Trophoblast cell (in vitro differentiated cells and primary cell): ENCODE measurements at regions not wholly inside any gene's neighbourhood (a gene's known extent, or its start where the extent isn't known, plus 50 kb on each side); places are given as distances from the start of the nearest gene placed in this dataset.

Source experiments
- DNase-seq, 2 donors: peaks; one replicate each; pipeline ENCODE4 v3.0.0-alpha.2; 2016
- H2AFZ ChIP-seq: 2 replicates; pipeline ENCODE4 v1.6.1; 2013; ENCODE audit warnings: low read length, moderate library complexity, mild to moderate bottlenecking; ENCODE audit not compliant: insufficient read depth, poor library complexity
- H2AK5ac ChIP-seq: 2 replicates; pipeline ENCODE4 v1.6.1; 2013; ENCODE audit warnings: mild to moderate bottlenecking, low read length
- H2BK120ac ChIP-seq: 2 replicates; pipeline ENCODE4 v1.6.1; 2013; ENCODE audit warnings: low read length, mild to moderate bottlenecking, moderate library complexity; ENCODE audit not compliant: insufficient read depth, poor library complexity
- H2BK12ac ChIP-seq: 2 replicates; pipeline ENCODE4 v1.6.1; 2013; ENCODE audit warnings: mild to moderate bottlenecking, low read length, moderate library complexity
- H2BK5ac ChIP-seq: 2 replicates; pipeline ENCODE4 v1.6.1; 2013; ENCODE audit warnings: low read length, low read depth, moderate library complexity, mild to moderate bottlenecking; ENCODE audit not compliant: poor library complexity
- H3K14ac ChIP-seq: 2 replicates; pipeline ENCODE4 v1.6.1; 2013; ENCODE audit warnings: mild to moderate bottlenecking, low read length
- H3K18ac ChIP-seq: 2 replicates; pipeline ENCODE4 v1.6.1; 2013; ENCODE audit warnings: mild to moderate bottlenecking, low read length
- H3K23ac ChIP-seq: 2 replicates; pipeline ENCODE4 v1.6.1; 2013; ENCODE audit warnings: low read length
- H3K27ac ChIP-seq: 2 replicates; pipeline ENCODE4 v1.5.1; 2013; ENCODE audit warnings: low read depth, mild to moderate bottlenecking, inconsistent platforms, low read length, moderate library complexity
- H3K27me3 ChIP-seq: 2 replicates; pipeline ENCODE4 v1.6.1; 2013; ENCODE audit warnings: inconsistent platforms, mild to moderate bottlenecking, low read length, moderate library complexity; ENCODE audit not compliant: insufficient read depth
- H3K36me3 ChIP-seq, 2 experiments: 1 replicate in 1 of 2; 2 replicates in 1 of 2; pipeline ENCODE4 v1.6.1; 2013; ENCODE audit warnings: low read length in 2 of 2, mild to moderate bottlenecking in 2 of 2, moderate library complexity in 1 of 2; ENCODE audit not compliant: insufficient read depth in 2 of 2, control insufficient read depth in 1 of 2
- H3K4ac ChIP-seq: 2 replicates; pipeline ENCODE4 v1.6.1; 2013; ENCODE audit warnings: low read depth, mild to moderate bottlenecking, low read length, moderate library complexity
- H3K4me1 ChIP-seq, 2 experiments: 1 replicate in 1 of 2; 2 replicates in 1 of 2; pipeline ENCODE4 v1.6.1; 2013; ENCODE audit warnings: low read length in 2 of 2, mild to moderate bottlenecking in 2 of 2, moderate library complexity in 1 of 2; ENCODE audit not compliant: insufficient read depth in 2 of 2, control insufficient read depth in 1 of 2
- H3K4me2 ChIP-seq: 2 replicates; pipeline ENCODE4 v1.6.1; 2013; ENCODE audit warnings: inconsistent platforms, mild to moderate bottlenecking, low read length, moderate library complexity
- H3K4me3 ChIP-seq: 2 replicates; pipeline ENCODE4 v1.5.1; 2013; ENCODE audit warnings: mild to moderate bottlenecking, low read depth, low read length, inconsistent platforms
- H3K79me1 ChIP-seq: one replicate; pipeline ENCODE4 v1.6.1; 2013; ENCODE audit warnings: low read length
- H3K79me2 ChIP-seq: 2 replicates; pipeline ENCODE4 v1.6.1; 2013; ENCODE audit warnings: low read length, mild to moderate bottlenecking; ENCODE audit not compliant: control insufficient read depth, insufficient read depth, poor library complexity
- H3K9ac ChIP-seq: 2 replicates; pipeline ENCODE4 v1.6.1; 2013; ENCODE audit warnings: mild to moderate bottlenecking, low read length
- H3K9me3 ChIP-seq: 2 replicates; pipeline ENCODE4 v1.6.1; 2013; ENCODE audit warnings: low read depth, mild to moderate bottlenecking, control low read depth, inconsistent platforms, low read length; ENCODE audit not compliant: insufficient read depth
- H4K12ac ChIP-seq: 2 replicates; pipeline ENCODE4 v1.6.1; 2013; ENCODE audit warnings: low read depth, mild to moderate bottlenecking, low read length, moderate library complexity
- H4K8ac ChIP-seq: 2 replicates; pipeline ENCODE4 v1.6.1; 2013; ENCODE audit warnings: low read depth, mild to moderate bottlenecking, low read length, moderate library complexity
- H4K91ac ChIP-seq: one replicate; pipeline ENCODE4 v1.6.1; 2013; ENCODE audit warnings: low read depth, mild to moderate bottlenecking, low read length, moderate library complexity
- WGBS: extraction: QIAGEN DNeasy Blood & Tissue Kit; methylation state at CpG from one replicate; pipeline ENCODE4 v1.1.7; 2013; ENCODE audit warnings: missing lambda C conversion rate; ENCODE audit not compliant: insufficient read length, insufficient coverage; ENCODE audit errors: extremely low coverage; 5-methylcytosine and 5-hydroxymethylcytosine counted together

- H2AFZ ChIP-seq, result no peak overlapping the region
- H3K4me1 ChIP-seq, result no peaks in the 10 kb centered on the region
- no peak overlapping the region for H3K14ac ChIP-seq
- H4K12ac ChIP-seq, result no peak overlapping the region
- H3K23ac ChIP-seq, result no peak overlapping the region
- no peak overlapping the region for H4K91ac ChIP-seq
- no peaks in the 10 kb centered on the region for H3K79me1 ChIP-seq
- no peak overlapping the region for H2BK5ac ChIP-seq
- DNase-seq, result no peak
- no peak overlapping the region for H2BK12ac ChIP-seq
- no peaks in the 10 kb centered on the region for H3K9me3 ChIP-seq
- no peaks in the 10 kb centered on the region for H3K27me3 ChIP-seq
- no peak overlapping the region for H3K18ac ChIP-seq
- H3K27ac ChIP-seq, result no peak overlapping the region
- no peaks in the 10 kb centered on the region for H3K36me3 ChIP-seq
- H3K4ac ChIP-seq, result no peak overlapping the region
- H2BK120ac ChIP-seq, result no peak overlapping the region
- no peak overlapping the region for H4K8ac ChIP-seq
- no CpG with 5 or more reads among the region's 2 CpGs for WGBS
- H2AK5ac ChIP-seq, result no peak overlapping the region
- no peak overlapping the region for H3K4me3 ChIP-seq
- H3K4me2 ChIP-seq, result no peak overlapping the region
- H3K79me2 ChIP-seq, result no peaks in the 10 kb centered on the region
- no peak overlapping the region for H3K9ac ChIP-seq
Measured at GRCh38 chrX:97876697-97877407, 993.1 kb downstream of the RPA4 start.

- Histone ChIP-seq H2BK12ac (no peak overlapping the region), H3K4me3 (no peak overlapping the region), H4K12ac (no peak overlapping the region), H2AFZ (no peak overlapping the region), H3K79me2 (no peaks in the 10 kb centered on the region), H3K4me1 (no peaks in the 10 kb centered on the region), H4K8ac (no peak overlapping the region), H3K27me3 (no peaks in the 10 kb centered on the region), H3K4ac (no peak overlapping the region), H2AK5ac (no peak overlapping the region), H3K9me3 (no peaks in the 10 kb centered on the region), H3K79me1 (no peaks in the 10 kb centered on the region), H3K18ac (no peak overlapping the region), H4K91ac (no peak overlapping the region), H3K27ac (no peak overlapping the region), H3K4me2 (no peak overlapping the region), H2BK120ac (no peak overlapping the region), H2BK5ac (no peak overlapping the region), H3K9ac (no peak overlapping the region), H3K36me3 (no peaks in the 10 kb centered on the region), H3K14ac (no peak overlapping the region), H3K23ac (no peak overlapping the region)
- no CpG with 5 or more reads among the region's 3 CpGs for WGBS
- peak in 1 of 2 donors; percentile 18 for DNase-seq
Measured at GRCh38 chrX:97882306-97882705, 998.6 kb downstream of the RPA4 start.

GRCh38 chrX:97895751-97896150, 1012.0 kb downstream of the RPA4 start:
- Histone ChIP-seq H4K8ac (no peak overlapping the region), H3K27me3 (no peaks in the 10 kb centered on the region), H3K9me3 (no peaks in the 10 kb centered on the region), H3K18ac (no peak overlapping the region), H3K4ac (no peak overlapping the region), H4K12ac (no peak overlapping the region), H3K36me3 (no peaks in the 10 kb centered on the region), H4K91ac (no peak overlapping the region), H3K4me2 (no peak overlapping the region), H2BK12ac (no peak overlapping the region), H3K9ac (no peak overlapping the region), H2BK120ac (no peak overlapping the region), H2AFZ (no peak overlapping the region), H3K79me1 (no peaks in the 10 kb centered on the region), H3K4me1 (no peaks in the 10 kb centered on the region), H3K14ac (no peak overlapping the region), H2BK5ac (no peak overlapping the region), H3K23ac (no peak overlapping the region), H2AK5ac (no peak overlapping the region), H3K79me2 (no peaks in the 10 kb centered on the region), H3K4me3 (no peak overlapping the region), H3K27ac (no peak overlapping the region)
- no CpG with 5 or more reads among the region's 1 CpG for WGBS
- peak in 1 of 2 donors; percentile 57 for DNase-seq

GRCh38 chrX:97897998-97898397, 1014.3 kb downstream of the RPA4 start:
- Histone ChIP-seq H2BK12ac (no peak overlapping the region), H3K36me3 (no peaks in the 10 kb centered on the region), H3K23ac (no peak overlapping the region), H3K4ac (no peak overlapping the region), H4K8ac (no peak overlapping the region), H3K4me2 (no peak overlapping the region), H3K18ac (no peak overlapping the region), H3K27me3 (no peaks in the 10 kb centered on the region), H3K4me1 (no peaks in the 10 kb centered on the region), H2BK120ac (no peak overlapping the region), H3K9me3 (no peaks in the 10 kb centered on the region), H2AK5ac (no peak overlapping the region), H3K9ac (no peak overlapping the region), H4K91ac (no peak overlapping the region), H2BK5ac (no peak overlapping the region), H3K79me1 (no peaks in the 10 kb centered on the region), H2AFZ (no peak overlapping the region), H4K12ac (no peak overlapping the region), H3K14ac (no peak overlapping the region), H3K4me3 (no peak overlapping the region), H3K27ac (no peak overlapping the region), H3K79me2 (no peaks in the 10 kb centered on the region)
- WGBS, result no CpG with 5 or more reads among the region's 1 CpG
- DNase-seq, result no peak
